Adrenal gland (tissue), 5 donors: ENCODE measurements at regions not wholly inside any gene's neighbourhood (a gene's known extent, or its start where the extent isn't known, plus 50 kb on each side); places are given as distances from the start of the nearest gene placed in this dataset.

ENCODE experiments used
- POLR2A ChIP-seq, 2 donors: fragments of 450-650 bp; IDR thresholded peaks; one replicate each; pipeline ENCODE4 v1.6.1; 2017; ENCODE audit warnings: antibody characterized with exemption in 2 of 2, mild to moderate bottlenecking in 2 of 2, moderate library complexity in 1 of 2
- TF ChIP-seq, protein P1 (sequence below), 6 experiments: fragments of 450-650 bp in 4 of 6; fragments of 200-600 bp in 2 of 6; sonication (generic) in 1 of 6; IDR thresholded peaks; 1 replicate in 5 of 6; 2 replicates in 1 of 6; pipeline versions ENCODE4 v1.5.1 to v1.8.0; 2016 to 2021; ENCODE audit warnings: antibody characterized with exemption in 6 of 6, mild to moderate bottlenecking in 2 of 6, moderate library complexity in 1 of 6
- donor health status: DM: no; HTN: no; CAD: no.

DNA sequence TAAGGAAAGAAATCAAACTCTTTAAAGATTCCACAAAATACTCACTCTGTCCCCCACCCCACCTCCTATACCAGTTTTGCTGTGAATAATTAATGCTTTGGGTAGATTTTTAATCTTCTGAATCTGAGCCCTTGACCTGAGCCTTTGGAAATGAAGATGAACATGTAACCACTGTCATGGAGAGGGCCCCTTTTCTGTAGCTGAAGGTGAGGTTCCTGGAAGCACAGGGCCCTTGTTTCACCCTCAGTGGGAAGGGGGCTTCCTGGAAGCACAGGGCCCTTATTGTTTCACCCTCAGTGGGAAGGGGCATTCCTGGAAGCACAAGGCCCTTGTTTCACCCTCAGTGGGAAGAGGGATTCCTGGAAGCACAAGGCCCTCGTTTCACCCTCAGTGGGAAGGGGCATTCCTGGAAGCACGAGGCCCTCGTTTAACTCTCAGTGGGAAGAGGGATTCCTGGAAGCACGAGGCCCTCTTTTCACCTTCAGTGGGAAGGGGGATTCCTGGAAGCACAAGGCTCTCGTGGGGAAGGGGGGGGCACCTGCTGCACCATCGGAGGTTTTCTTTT is 75.7 kb downstream of the DACT2 start:
- TF ChIP-seq POLR2A (IDR thresholded peaks at IDR 0.05): no peak
- TF ChIP-seq, protein P1, sequence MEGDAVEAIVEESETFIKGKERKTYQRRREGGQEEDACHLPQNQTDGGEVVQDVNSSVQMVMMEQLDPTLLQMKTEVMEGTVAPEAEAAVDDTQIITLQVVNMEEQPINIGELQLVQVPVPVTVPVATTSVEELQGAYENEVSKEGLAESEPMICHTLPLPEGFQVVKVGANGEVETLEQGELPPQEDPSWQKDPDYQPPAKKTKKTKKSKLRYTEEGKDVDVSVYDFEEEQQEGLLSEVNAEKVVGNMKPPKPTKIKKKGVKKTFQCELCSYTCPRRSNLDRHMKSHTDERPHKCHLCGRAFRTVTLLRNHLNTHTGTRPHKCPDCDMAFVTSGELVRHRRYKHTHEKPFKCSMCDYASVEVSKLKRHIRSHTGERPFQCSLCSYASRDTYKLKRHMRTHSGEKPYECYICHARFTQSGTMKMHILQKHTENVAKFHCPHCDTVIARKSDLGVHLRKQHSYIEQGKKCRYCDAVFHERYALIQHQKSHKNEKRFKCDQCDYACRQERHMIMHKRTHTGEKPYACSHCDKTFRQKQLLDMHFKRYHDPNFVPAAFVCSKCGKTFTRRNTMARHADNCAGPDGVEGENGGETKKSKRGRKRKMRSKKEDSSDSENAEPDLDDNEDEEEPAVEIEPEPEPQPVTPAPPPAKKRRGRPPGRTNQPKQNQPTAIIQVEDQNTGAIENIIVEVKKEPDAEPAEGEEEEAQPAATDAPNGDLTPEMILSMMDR (IDR thresholded peaks at IDR 0.05): no peak
